GM12878 (cell line): ENCODE measurements at regions not wholly inside any gene's neighbourhood (a gene's known extent, or its start where the extent isn't known, plus 50 kb on each side); places are given as distances from the start of the nearest gene placed in this dataset.

Experiments
- ASH2L ChIP-seq: fragments of 300-600, 200-600 bp; sonication (generic); IDR thresholded peaks from 2 replicates; pipeline ENCODE4 v1.6.1; 2017; ENCODE audit warnings: low read depth, mild to moderate bottlenecking, borderline replicate concordance
- CTCF ChIP-seq, 3 experiments: IDR thresholded peaks in 2 of 3; conservative IDR thresholded peaks in 1 of 3; 2 replicates each; pipeline ENCODE4 v1.5.1; 2011; ENCODE audit warnings: low read depth in 3 of 3, low read length in 3 of 3, mild to moderate bottlenecking in 3 of 3, control low read depth in 2 of 3, moderate library complexity in 2 of 3, inconsistent platforms in 1 of 3, mixed read lengths in 1 of 3; ENCODE audit not compliant: control insufficient read depth in 2 of 3, insufficient read depth in 1 of 3; ENCODE audit errors: extremely low read depth in 1 of 3
- EZH2 ChIP-seq: IDR thresholded peaks from 2 replicates; pipeline ENCODE4 v1.6.1; 2012; ENCODE audit warnings: low read depth, mild to moderate bottlenecking, control low read depth, inconsistent platforms, low read length, borderline replicate concordance; ENCODE audit not compliant: control insufficient read depth
- SIN3A ChIP-seq: IDR thresholded peaks from 2 replicates; pipeline ENCODE4 v1.6.1; 2012; ENCODE audit warnings: low read depth, low read length, improper control_type of control experiment
- YY1 ChIP-seq: IDR thresholded peaks from 2 replicates; pipeline ENCODE4 v1.6.1; 2011; ENCODE audit warnings: low read depth, mild to moderate bottlenecking, low read length

DNA sequence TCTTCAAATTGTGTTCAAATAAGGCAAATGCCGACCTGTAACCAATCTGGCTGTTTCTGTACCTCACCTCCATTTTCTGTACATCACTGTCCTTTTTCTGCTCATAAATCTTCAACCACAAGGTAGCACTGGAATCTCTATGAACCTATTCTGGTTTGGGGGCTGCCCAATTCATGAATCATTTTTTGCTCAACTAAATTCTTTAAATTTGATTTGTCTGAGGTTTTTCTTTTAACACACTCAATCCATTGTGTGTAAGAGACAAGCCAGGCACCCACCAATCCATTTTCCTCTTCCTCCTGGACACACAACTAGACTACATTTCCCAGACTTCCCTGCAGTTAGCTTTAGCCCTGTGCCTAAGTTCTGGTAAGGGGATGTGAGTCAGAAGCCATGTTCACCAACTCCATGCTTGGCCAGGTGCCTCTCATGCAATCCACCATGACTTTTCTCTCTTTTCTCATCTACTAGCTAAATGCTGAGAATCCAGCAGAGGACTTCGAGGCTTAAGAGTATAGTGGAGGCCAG is 193.2 kb upstream of the KLF3 start:
- no peak for TF ChIP-seq CTCF (IDR thresholded peaks at IDR 0.05 in 2 of 3, conservative IDR thresholded peaks at IDR 0.05 in 1 of 3; ENCODE audit: control insufficient read depth in 2 of 3, extremely low read depth in 1 of 3, insufficient read depth in 1 of 3, low read depth in 3 of 3, low read length in 3 of 3)
- no peak for TF ChIP-seq EZH2
- no peak for TF ChIP-seq ASH2L
- TF ChIP-seq YY1: no peak
- no peak for TF ChIP-seq SIN3A
